Parathyroid adenoma (tissue), 2 donors: ENCODE measurements at regions not wholly inside any gene's neighbourhood (a gene's known extent, or its start where the extent isn't known, plus 50 kb on each side); places are given as distances from the start of the nearest gene placed in this dataset.

Experiments
- H2AFZ ChIP-seq: fragments of 300-600 bp; sonication (generic); one replicate; pipeline ENCODE4 v1.7.0; 2017; ENCODE audit warnings: antibody characterized with exemption, mild to moderate bottlenecking
- H3K27ac ChIP-seq: fragments of 300-600 bp; sonication (generic); one replicate; pipeline ENCODE4 v1.7.0; 2017
- H3K27me3 ChIP-seq: fragments of 300-600 bp; sonication (generic); one replicate; pipeline ENCODE4 v1.7.0; 2017; ENCODE audit warnings: low read length; ENCODE audit not compliant: control insufficient read depth, insufficient read depth
- H3K36me3 ChIP-seq: fragments of 300-600 bp; sonication (generic); one replicate; pipeline ENCODE4 v1.7.0; 2017; ENCODE audit warnings: low read length; ENCODE audit not compliant: control insufficient read depth, insufficient read depth
- H3K4me1 ChIP-seq: fragments of 300-600 bp; sonication (generic); one replicate; pipeline ENCODE4 v1.7.0; 2017; ENCODE audit warnings: control low read depth
- H3K4me2 ChIP-seq: fragments of 300-600 bp; sonication (generic); one replicate; pipeline ENCODE4 v1.7.0; 2017; ENCODE audit warnings: low read length
- H3K4me3 ChIP-seq: fragments of 300-600 bp; sonication (generic); one replicate; pipeline ENCODE4 v1.7.0; 2017; ENCODE audit warnings: low read depth, low read length
- H3K79me2 ChIP-seq: fragments of 300-600 bp; sonication (generic); one replicate; pipeline ENCODE4 v1.7.0; 2017; ENCODE audit warnings: control low read depth
- H3K9ac ChIP-seq: fragments of 300-600 bp; sonication (generic); one replicate; pipeline ENCODE4 v1.7.0; 2017; ENCODE audit warnings: mild to moderate bottlenecking
- H3K9me3 ChIP-seq: fragments of 300-600 bp; sonication (generic); one replicate; pipeline ENCODE4 v1.7.0; 2017; ENCODE audit warnings: low read length; ENCODE audit not compliant: control insufficient read depth
- TF ChIP-seq, protein P1 (sequence below): fragments of 300-600 bp; sonication (generic); IDR thresholded peaks from one replicate; pipeline ENCODE4 v1.7.0; 2017; ENCODE audit warnings: antibody characterized with exemption, mild to moderate bottlenecking
- donor health status: primary hyperparathyroidism.

DNA sequence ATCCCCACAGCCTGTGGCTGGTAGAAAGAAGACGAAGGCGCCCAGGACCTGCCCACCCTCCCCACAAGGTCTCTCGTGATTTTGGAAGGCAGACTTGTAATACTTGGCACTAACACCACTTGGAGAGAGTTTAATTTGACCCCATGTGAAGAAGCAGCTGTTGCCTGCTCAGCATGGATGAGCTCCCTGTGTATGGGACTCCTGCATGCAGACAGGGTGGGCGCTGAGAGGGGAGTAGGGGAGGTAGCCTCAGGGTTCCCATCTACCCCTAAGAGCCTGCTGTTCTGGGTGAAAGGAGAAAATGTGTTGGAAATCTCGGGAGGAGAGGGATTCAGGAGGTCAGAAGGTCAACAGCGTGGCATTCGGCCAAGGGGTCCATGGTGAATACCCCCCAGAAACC is 625.9 kb downstream of the TBC1D22A start:
- Histone ChIP-seq H3K9me3 (no peaks in the 10 kb centered on the region), H3K36me3 (no peaks in the 10 kb centered on the region), H3K9ac (no peak overlapping the region), H3K79me2 (no peaks in the 10 kb centered on the region), H3K4me3 (no peak overlapping the region), H3K27ac (no peak overlapping the region), H3K27me3 (no peaks in the 10 kb centered on the region), H2AFZ (no peak overlapping the region), H3K4me1 (no peaks in the 10 kb centered on the region), H3K4me2 (no peak overlapping the region)
- TF ChIP-seq, protein P1, sequence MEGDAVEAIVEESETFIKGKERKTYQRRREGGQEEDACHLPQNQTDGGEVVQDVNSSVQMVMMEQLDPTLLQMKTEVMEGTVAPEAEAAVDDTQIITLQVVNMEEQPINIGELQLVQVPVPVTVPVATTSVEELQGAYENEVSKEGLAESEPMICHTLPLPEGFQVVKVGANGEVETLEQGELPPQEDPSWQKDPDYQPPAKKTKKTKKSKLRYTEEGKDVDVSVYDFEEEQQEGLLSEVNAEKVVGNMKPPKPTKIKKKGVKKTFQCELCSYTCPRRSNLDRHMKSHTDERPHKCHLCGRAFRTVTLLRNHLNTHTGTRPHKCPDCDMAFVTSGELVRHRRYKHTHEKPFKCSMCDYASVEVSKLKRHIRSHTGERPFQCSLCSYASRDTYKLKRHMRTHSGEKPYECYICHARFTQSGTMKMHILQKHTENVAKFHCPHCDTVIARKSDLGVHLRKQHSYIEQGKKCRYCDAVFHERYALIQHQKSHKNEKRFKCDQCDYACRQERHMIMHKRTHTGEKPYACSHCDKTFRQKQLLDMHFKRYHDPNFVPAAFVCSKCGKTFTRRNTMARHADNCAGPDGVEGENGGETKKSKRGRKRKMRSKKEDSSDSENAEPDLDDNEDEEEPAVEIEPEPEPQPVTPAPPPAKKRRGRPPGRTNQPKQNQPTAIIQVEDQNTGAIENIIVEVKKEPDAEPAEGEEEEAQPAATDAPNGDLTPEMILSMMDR, result no peak

DNA sequence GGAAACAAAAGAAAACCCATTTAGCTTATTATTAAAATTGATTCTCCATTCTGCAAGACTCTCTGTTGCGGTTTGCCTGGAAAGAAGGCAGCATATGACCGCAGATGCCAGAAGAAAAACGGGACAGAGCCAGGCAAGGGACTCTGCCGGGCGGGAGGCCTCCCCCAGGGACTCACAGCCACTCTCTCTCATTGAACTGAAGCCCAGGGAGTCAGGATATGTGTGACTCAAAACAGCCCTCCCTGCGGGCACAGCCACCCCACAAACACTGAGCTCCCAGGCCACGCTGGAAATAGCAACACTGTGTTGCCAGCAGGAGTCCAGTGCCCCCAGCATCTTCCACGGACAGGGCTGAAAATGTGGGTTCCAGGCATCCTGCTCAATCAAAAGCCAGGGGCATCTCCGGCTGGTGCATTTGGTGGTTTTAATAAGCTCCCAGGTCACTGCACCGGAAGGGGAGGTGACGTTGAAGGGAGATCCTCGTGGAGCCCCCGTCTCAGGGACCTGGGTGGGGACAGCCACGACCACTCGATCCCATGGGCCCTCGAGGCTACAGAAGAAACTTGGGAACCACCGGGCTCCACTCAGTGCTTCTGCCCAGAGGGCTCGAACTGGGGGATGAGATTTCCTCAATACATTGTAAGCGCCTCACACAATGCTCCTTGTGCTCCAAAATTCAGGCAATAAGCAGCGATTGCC is 624.5 kb downstream of the TBC1D22A start:
- no peak overlapping the region for H3K4me2 ChIP-seq
- no peaks in the 10 kb centered on the region for H3K27me3 ChIP-seq
- TF ChIP-seq, protein P1, result no peak

DNA sequence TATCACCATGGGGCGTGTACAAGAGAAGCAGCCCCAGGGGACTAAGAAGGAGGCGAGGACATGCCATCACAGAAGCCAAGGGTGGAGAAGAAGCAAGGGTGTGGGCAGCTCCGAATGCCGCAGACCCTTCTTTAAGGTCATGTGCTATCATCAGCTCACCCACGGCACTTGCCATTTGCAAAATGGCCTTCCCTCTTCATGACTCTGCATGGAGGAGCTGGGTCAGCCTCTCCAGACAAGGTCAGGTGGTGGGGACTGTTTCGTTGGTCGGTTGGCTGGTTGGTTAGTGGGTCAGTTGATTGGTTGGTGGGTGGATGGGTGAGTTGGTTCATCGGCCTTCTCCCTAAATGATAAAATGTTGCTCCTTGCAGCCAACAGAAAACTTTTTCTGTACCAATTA is 622.5 kb downstream of the TBC1D22A start:
- no peaks in the 10 kb centered on the region for H3K4me1 ChIP-seq
- no peak overlapping the region for H2AFZ ChIP-seq
- TF ChIP-seq, protein P1, result no peak
- no peaks in the 10 kb centered on the region for H3K79me2 ChIP-seq
- H3K27ac ChIP-seq, result no peak overlapping the region
- no peak overlapping the region for H3K9ac ChIP-seq
- H3K9me3 ChIP-seq, result no peaks in the 10 kb centered on the region
- H3K4me3 ChIP-seq, result no peak overlapping the region
- no peaks in the 10 kb centered on the region for H3K27me3 ChIP-seq
- no peaks in the 10 kb centered on the region for H3K36me3 ChIP-seq
- H3K4me2 ChIP-seq, result no peak overlapping the region

More for the DNA sequence above, 624.5 kb downstream of the TBC1D22A start:
- Histone ChIP-seq H3K9me3 (no peaks in the 10 kb centered on the region), H2AFZ (no peak overlapping the region), H3K4me1 (no peaks in the 10 kb centered on the region), H3K27ac (no peak overlapping the region), H3K36me3 (no peaks in the 10 kb centered on the region), H3K79me2 (no peaks in the 10 kb centered on the region), H3K4me3 (no peak overlapping the region), H3K9ac (no peak overlapping the region)

DNA sequence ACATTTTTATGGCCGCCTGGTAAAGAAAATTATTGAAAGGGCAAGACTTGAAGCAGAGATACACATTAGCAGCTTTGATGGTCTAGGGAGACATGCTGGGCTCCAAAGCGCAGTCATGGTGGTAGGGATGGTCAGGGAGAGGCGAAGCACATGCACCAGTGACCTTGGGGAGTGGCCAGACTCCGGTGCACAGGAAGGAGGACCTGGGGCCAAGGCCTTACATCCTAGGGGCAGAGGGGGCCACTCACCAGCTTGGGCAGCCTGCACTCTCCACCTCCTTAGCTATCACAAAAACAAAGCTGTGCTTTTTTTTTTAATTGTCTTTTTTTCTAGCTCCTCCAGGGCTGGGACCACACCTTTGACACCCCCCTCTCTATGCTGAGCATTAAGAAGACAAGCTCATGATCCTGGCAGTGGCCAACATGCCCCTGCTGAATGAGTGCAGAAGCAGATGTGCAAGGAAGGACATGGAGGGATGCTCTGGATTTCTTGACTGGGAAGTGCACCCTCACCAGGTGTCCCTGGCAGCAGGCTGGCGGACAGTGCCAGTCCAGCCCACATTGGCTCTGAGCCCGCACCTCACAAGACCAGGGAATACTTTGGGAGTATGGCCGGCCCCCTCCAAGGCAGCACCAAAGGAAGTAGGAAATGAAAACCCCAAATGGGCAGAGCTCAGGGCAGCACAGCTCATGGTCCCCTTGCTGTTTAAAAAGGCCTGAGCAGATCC is 619.9 kb downstream of the TBC1D22A start:
- H3K4me1 ChIP-seq, result no peaks in the 10 kb centered on the region
- no peaks in the 10 kb centered on the region for H3K79me2 ChIP-seq
- H3K36me3 ChIP-seq, result no peaks in the 10 kb centered on the region
- no peaks in the 10 kb centered on the region for H3K27me3 ChIP-seq
- H3K27ac ChIP-seq, result no peak overlapping the region
- TF ChIP-seq, protein P1, result no peak
- no peak overlapping the region for H3K4me2 ChIP-seq
- H2AFZ ChIP-seq, result no peak overlapping the region
- no peak overlapping the region for H3K9ac ChIP-seq
- H3K4me3 ChIP-seq, result no peak overlapping the region
- no peaks in the 10 kb centered on the region for H3K9me3 ChIP-seq
